Loucy (cell line): ENCODE measurements at regions not wholly inside any gene's neighbourhood (a gene's known extent, or its start where the extent isn't known, plus 50 kb on each side); places are given as distances from the start of the nearest gene placed in this dataset.

Experiments used
- H2AFZ ChIP-seq: fragments of 200-600 bp; sonication (generic); 2 replicates; pipeline ENCODE4 v1.6.0; 2016; ENCODE audit warnings: antibody characterized with exemption, mild to moderate bottlenecking, low read length, moderate library complexity
- H3F3A ChIP-seq: fragments of 200-600 bp; 2 replicates; pipeline ENCODE4 v1.6.0; 2016; ENCODE audit warnings: antibody characterized with exemption, low read depth, mild to moderate bottlenecking
- H3K27me3 ChIP-seq: fragments of 200-600 bp; sonication (generic); 2 replicates; pipeline ENCODE4 v1.6.1; 2014; ENCODE audit warnings: low read length, mild to moderate bottlenecking; ENCODE audit not compliant: insufficient read depth, poor library complexity, severe bottlenecking
- H3K36me3 ChIP-seq: fragments of 200-600 bp; sonication (generic); 2 replicates; pipeline ENCODE4 v1.6.1; 2016; ENCODE audit warnings: low read length; ENCODE audit not compliant: insufficient read depth
- H3K4me1 ChIP-seq: fragments of 200-600 bp; sonication (generic); 2 replicates; pipeline ENCODE4 v1.5.1; 2014; ENCODE audit warnings: low read length, mild to moderate bottlenecking; ENCODE audit not compliant: insufficient read depth, poor library complexity, severe bottlenecking
- H3K4me2 ChIP-seq: fragments of 200-600 bp; sonication (generic); 2 replicates; pipeline ENCODE4 v1.6.0; 2014; ENCODE audit warnings: antibody characterized with exemption, low read length, low read depth, mild to moderate bottlenecking; ENCODE audit not compliant: poor library complexity, severe bottlenecking
- H3K4me3 ChIP-seq: fragments of 200-600 bp; sonication (generic); 2 replicates; pipeline ENCODE4 v1.5.1; 2014; ENCODE audit warnings: low read length, mild to moderate bottlenecking, mixed read lengths; ENCODE audit not compliant: poor library complexity, severe bottlenecking
- H3K79me2 ChIP-seq: fragments of 200-600 bp; sonication (generic); 2 replicates; pipeline ENCODE4 v1.6.1; 2014; ENCODE audit warnings: low read length; ENCODE audit not compliant: insufficient read depth
- H3K9ac ChIP-seq: fragments of 200-600 bp; sonication (generic); 2 replicates; pipeline ENCODE4 v1.6.0; 2014; ENCODE audit warnings: mild to moderate bottlenecking, low read depth, low read length, moderate library complexity; ENCODE audit not compliant: poor library complexity, severe bottlenecking
- H3K9me2 ChIP-seq: fragments of 200-600 bp; sonication (generic); replicated peaks from 2 replicates; pipeline ENCODE4 v1.6.1; 2016; ENCODE audit warnings: low read depth, low read length, mixed read lengths
- H3K9me3 ChIP-seq: fragments of 200-600 bp; sonication (generic); 2 replicates; pipeline ENCODE4 v1.6.1; 2014; ENCODE audit warnings: mild to moderate bottlenecking, antibody characterized with exemption, low read length, low read depth; ENCODE audit not compliant: insufficient read depth
- H4K20me1 ChIP-seq: fragments of 200-600 bp; sonication (generic); 2 replicates; pipeline ENCODE4 v1.6.0; 2014; ENCODE audit warnings: antibody characterized with exemption, low read length, mild to moderate bottlenecking; ENCODE audit not compliant: insufficient read depth, poor library complexity, severe bottlenecking
- CTCF ChIP-seq: fragments of 200-600 bp; sonication (generic); conservative IDR thresholded peaks from 2 replicates; pipeline ENCODE4 v1.5.1; 2014; ENCODE audit warnings: mild to moderate bottlenecking, antibody characterized with exemption, low read length
- EZH2phosphoT487 ChIP-seq: fragments of 200-600 bp; IDR thresholded peaks from 2 replicates; pipeline ENCODE4 v1.6.1; 2018; ENCODE audit warnings: antibody characterized with exemption, mild to moderate bottlenecking, moderate library complexity, borderline replicate concordance

GRCh38 chr1:188620236-188620635 is 1791.5 kb downstream of the PLA2G4A start:
- no peaks in the 10 kb centered on the region for H3K9me2 ChIP-seq
- H3K79me2 ChIP-seq, result no peaks in the 10 kb centered on the region
- TF ChIP-seq EZH2phosphoT487 (no peak), CTCF (no peak)
- H2AFZ ChIP-seq, result no peak overlapping the region
- H4K20me1 ChIP-seq, result no peaks in the 10 kb centered on the region
- no peaks in the 10 kb centered on the region for H3K4me1 ChIP-seq
- H3F3A ChIP-seq, result no peaks in the 10 kb centered on the region
- H3K9me3 ChIP-seq, result no peaks in the 10 kb centered on the region
- H3K36me3 ChIP-seq, result no peaks in the 10 kb centered on the region
- H3K4me3 ChIP-seq, result no peak overlapping the region
- H3K4me2 ChIP-seq, result no peak overlapping the region
- no peak overlapping the region for H3K9ac ChIP-seq
- H3K27me3 ChIP-seq, result no peaks in the 10 kb centered on the region

GRCh38 chr1:188641566-188642211 is 1812.9 kb downstream of the PLA2G4A start:
- H3K4me3 ChIP-seq, result no peak overlapping the region
- H3K36me3 ChIP-seq, result no peaks in the 10 kb centered on the region
- H3K4me1 ChIP-seq, result no peaks in the 10 kb centered on the region
- H3K4me2 ChIP-seq, result no peak overlapping the region
- H3K9me3 ChIP-seq, result no peaks in the 10 kb centered on the region
- no peaks in the 10 kb centered on the region for H4K20me1 ChIP-seq
- H2AFZ ChIP-seq, result no peak overlapping the region
- H3K9me2 ChIP-seq, result no peaks in the 10 kb centered on the region
- no peaks in the 10 kb centered on the region for H3F3A ChIP-seq
- H3K27me3 ChIP-seq, result no peaks in the 10 kb centered on the region
- H3K9ac ChIP-seq, result no peak overlapping the region
- no peak for TF ChIP-seq CTCF
- no peak for TF ChIP-seq EZH2phosphoT487
- H3K79me2 ChIP-seq, result no peaks in the 10 kb centered on the region

GRCh38 chr1:188642704-188643103 is 1814.0 kb downstream of the PLA2G4A start:
- H3K4me1 ChIP-seq, result no peaks in the 10 kb centered on the region
- H3K9ac ChIP-seq, result no peak overlapping the region
- H3K4me3 ChIP-seq, result no peak overlapping the region
- no peaks in the 10 kb centered on the region for H3K79me2 ChIP-seq
- H4K20me1 ChIP-seq, result no peaks in the 10 kb centered on the region
- H3K27me3 ChIP-seq, result no peaks in the 10 kb centered on the region
- H3K9me2 ChIP-seq, result no peaks in the 10 kb centered on the region
- H3F3A ChIP-seq, result no peaks in the 10 kb centered on the region
- H2AFZ ChIP-seq, result no peak overlapping the region
- H3K9me3 ChIP-seq, result no peaks in the 10 kb centered on the region
- TF ChIP-seq EZH2phosphoT487 (no peak), CTCF (no peak)
- H3K36me3 ChIP-seq, result no peaks in the 10 kb centered on the region
- no peak overlapping the region for H3K4me2 ChIP-seq
